ENCODE measurements at regions not wholly inside any gene's neighbourhood (a gene's known extent, or its start where the extent isn't known, plus 50 kb on each side); places are given as distances from the start of the nearest gene placed in this dataset.

DNA sequence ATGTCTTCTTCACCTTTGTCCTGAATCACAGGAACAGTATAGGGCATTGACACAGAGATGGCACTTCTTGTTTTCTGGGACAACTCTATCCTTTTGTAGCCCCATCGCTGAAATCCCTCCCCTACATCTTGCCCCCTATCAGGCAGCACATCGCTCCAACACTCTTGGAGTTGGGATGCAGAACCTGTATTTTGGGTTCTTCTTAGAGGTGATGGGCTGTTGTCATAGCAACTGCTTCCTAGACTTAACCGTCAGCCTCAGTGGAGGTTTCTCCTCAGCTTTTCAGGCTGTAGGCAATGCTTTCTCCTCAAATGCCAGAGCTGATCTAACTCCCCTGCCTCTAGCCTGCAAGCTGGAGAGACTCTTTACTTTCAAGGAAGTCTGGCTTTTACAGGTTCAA is 99.9 kb upstream of the SPRED2 start:
- no peak for DNase-seq (ENCODE audit: low spot score)

DNA sequence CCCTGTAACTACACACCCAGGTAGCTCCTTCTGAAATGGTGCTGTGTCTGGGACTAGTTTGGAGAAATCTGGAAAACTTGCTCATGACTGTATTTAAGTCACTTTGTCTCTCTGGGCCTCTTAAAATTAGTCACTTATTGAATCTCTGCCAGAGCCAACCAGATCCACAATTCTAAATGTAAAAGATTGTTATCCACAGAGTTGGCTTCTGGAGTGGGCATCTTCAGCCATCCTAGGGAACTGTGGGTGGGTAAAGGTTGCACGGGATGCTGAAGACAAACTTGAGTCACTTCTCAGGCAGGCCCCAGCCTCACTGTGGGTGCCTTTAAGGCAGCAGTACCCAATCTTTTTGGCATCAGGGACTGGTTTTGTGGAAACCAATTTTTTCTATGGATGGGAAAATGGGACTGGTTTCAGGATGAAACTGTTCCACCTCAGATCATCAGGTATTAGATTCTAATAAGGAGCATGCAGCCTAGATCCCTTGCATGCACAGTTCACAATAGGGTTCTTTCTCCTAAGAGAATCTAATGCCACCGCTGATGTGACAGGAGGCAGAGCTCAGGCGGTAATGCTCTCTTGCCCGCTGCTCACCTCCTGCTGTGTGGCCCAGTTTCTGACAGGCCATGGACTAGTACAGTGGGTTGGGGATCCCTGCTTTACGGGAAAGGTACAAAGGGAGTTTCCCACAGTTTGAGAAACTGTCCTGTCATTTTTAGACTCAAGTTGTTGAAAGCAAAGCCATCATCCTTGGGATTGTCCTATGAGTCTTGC is 98.3 kb upstream of the SPRED2 start:
- DNase-seq (ENCODE audit: low spot score), result no peak

DNA sequence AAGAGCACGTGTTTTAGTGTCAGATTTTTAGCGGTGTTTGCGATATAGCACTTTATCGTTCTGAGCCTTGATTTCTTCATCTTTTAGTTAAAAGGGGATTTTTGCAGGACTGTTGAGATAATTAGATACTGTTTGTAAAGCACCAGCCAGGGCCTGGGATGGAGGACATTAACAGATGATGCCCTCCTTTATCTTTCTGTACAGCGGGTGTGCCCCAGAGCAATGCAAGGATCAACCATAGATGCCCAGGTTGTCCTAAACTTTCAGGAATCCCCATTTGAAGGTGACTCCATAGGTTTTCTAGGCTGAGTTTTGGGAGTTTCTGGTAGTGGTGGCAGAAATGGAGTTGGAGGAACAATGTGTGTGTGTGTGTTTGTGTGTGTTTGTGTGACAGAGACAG is 97.0 kb upstream of the SPRED2 start:
- no peak for DNase-seq (ENCODE audit: low spot score)

DNA sequence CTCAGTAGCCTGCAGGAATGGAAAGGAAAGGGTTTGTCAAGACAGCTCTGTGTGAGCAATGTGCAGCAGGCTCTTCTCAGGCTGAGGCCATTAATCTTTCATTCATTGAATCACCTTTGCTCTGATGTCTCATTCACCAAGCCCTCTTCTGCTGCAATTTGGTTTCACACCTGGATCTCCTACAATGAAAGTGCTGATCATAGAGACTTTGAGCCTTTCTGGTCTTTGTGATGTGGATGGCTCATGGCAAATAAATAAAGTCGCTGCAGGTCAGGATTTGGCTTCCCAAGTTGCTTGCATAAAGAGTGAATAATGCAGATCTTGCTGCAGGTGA is 95.8 kb upstream of the SPRED2 start:
- no peak for DNase-seq (ENCODE audit: low spot score)

DNA sequence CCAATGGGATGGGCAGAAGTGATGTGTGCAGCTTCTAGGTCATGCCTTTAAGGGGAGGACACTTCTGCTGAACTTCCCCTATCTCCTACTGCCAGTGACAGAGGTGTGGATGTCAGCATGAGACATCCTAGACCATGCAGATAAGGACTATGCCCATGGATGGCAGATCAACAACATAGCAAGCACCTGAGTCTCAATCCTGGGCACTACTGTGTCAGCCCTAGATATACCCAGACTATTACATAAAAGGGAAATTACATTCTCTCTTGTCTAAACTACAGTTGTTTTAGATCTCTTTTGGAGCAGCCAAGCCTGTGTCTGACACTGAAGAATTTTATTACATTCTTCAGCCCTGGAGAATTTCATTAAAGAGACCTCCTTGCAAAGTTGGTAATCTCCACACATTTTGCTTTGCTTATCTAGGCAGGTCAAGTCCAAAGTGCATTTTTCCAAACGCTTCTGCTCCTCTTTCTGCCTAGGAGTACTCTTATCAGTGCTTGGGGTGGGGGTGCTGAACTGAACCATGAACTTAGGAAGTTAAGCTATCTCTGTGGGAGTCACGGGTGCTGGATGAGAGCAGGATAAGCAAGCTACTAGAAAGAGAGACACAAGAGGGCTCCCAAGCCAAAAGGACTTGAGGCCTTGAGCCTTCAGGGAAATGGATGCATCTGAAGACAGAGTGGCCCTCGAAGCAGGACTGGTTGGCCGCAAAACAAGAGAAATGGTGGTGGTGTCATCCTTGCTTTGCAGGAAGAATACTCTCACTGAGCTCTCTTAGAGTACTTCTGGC is 95.2 kb upstream of the SPRED2 start:
- no peak for DNase-seq (ENCODE audit: low spot score)

DNA sequence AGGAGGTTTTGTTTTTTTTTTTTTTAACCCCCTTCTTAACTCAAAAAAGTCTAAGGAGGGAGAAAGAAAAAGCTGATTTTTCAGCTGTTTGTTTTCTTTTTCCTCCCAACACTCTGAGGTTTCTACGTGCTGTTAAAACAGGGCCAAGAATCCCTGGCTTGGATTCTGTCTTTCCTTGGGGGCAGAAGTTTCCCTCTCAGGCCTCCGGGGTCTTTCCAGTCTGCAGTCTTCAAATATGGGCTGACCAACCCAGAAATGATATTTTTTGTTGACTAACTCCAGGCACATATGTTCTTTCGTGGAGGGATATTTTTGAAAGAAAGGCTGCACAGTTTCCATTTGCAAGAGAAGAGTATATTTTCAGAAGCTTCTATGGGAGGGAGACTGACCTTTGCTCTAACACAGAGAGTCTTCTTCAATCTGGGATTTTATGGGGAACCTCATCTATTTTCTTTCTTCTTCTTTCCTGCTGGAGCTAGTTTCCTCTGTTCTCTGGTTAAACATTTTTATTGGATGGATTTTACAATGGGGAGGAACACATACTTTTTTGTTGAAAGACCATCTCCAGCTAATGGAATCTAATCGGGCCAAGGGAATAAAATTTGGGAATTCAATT is 93.3 kb upstream of the SPRED2 start:
- no peak for DNase-seq (ENCODE audit: low spot score)

GRCh38 chr2:65522922-65523321 is 90.5 kb upstream of the SPRED2 start:
- DNase-seq (ENCODE audit: low spot score), result no peak

- DNase-seq (ENCODE audit: low spot score), result no peak
These were observed 86.4 kb upstream of the SPRED2 start for GRCh38 chr2:65518751-65519150.

GRCh38 chr2:65514555-65515195 is 82.3 kb upstream of the SPRED2 start:
- peak; percentile 27 for DNase-seq (ENCODE audit: low spot score)

GRCh38 chr2:65512783-65513182 is 80.4 kb upstream of the SPRED2 start:
- no peak for DNase-seq (ENCODE audit: low spot score)

DNA sequence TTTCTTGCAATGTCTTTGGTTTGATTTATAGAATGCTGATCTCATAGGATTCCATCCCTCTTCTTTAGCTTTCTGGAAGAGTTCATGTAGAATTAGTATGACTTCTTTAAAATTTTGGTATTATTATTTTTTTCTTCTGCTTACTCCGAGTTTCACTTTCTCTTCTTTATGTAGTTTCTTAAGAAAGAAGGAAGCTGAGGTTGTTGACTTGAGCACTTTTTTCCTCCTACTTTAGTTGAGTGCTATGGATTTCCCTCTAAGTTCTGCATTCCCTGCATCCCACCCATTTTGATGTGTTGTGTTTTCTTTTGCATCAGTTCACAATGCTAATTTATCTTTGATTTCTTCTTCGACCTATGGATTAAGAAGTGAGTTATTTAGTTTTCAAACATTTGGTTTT is 78.9 kb upstream of the SPRED2 start:
- DNase-seq (ENCODE audit: low spot score), result no peak

GRCh38 chr2:65508225-65508624 is 75.8 kb upstream of the SPRED2 start:
- no peak for DNase-seq (ENCODE audit: low spot score)

GRCh38 chr2:65507102-65508069 is 75.0 kb upstream of the SPRED2 start:
- DNase-seq (ENCODE audit: low spot score), result no peak

DNA sequence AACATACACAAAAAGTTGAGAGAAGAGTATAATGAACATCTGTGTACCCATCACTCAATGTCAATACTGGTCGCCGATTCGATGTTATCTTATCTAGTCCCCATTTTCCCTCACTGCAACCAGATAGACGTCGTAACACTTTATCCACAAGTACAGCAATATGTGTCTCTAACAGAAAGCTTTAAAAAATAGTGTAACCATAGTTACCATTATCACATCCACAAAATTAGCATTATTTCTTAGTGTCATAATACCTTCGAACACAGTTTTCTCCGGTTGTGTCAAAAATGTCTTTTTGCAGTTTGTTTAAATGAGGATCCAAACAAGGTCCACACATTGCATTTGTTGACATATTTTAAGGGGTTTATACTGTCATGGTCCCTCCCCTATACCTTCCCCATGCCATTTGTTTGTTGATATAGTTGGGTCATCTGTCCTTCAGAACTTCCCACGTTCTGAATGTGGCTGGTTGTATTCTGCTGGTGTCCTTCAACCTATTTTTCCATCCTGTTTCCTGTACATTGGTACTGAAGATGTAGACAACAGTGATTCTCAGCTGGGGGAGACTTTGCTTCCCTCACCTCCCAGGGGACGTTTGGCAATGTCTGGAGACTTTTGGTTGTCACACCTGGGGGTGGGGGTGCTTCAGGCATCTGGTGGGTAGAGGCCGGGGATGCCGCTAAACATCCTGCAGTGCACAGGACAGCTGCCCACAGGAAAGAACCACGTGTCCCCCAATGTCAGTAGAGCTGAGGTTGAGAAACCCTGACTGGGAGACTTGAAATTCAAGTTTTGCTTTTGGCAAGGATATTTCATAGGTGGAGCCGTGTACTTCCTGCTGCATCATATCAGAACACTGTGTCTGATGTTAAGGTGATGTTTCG is 72.7 kb upstream of the SPRED2 start:
- DNase-seq (ENCODE audit: low spot score), result no peak

DNA sequence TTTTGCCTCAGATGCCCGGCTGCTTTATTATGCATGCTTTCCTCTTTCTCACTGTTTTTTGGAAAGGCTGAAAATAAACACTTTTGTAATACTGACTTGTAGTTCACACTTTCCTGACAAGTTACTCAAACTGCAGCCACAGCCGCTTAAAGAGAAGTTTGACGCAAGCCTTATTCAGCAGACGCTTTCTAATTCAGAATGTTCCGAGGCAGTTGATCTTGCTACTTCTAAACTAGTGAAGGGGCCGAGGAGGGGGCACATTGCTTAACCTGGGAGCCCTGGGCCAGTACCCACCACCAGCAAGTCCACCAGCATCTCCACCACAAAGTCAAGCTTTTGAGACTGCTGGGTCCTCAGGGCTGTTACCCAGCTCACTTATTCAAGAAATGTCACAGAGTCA is 71.8 kb upstream of the SPRED2 start:
- DNase-seq (ENCODE audit: low spot score), result no peak

DNA sequence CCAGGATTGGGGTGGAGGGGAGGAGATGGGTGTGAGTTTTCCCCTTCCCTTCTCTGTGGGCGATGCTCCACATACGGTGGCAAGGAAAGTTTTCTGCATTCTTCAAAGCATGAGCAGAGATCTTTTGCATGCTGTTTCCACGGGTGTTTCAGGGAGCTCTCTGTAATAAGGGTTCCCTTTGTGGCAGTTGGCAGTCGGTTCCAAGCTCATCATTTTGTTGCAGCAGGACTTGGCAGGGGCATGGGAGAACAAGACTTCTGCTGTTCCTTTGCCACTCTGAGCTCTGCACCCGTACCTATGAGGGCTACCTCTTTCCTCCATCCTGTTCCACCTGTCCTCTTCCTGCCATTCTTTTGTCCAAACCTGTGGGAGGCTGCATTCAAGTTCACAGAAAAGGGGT is 71.3 kb upstream of the SPRED2 start:
- DNase-seq (ENCODE audit: low spot score), result no peak

DNA sequence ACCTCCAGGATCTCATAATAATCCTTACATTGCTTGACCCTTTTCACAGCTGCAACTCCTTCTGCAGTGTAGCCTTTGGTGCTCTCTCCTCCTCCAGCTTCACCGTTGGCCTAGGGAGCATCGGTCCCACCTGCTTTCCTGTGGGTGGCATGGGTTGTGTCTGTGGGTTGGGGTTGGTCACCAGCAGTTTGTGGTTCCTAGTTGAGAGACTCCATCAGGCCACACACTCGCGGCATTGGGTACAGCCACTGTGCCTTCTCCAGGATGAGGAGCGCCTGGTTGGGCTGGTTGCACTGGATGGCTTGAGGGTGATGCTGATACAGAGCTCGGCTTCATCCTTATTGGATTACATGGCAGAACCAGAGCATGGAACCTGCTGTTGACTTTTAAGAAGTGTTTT is 69.4 kb upstream of the SPRED2 start:
- no peak for DNase-seq (ENCODE audit: low spot score)

DNA sequence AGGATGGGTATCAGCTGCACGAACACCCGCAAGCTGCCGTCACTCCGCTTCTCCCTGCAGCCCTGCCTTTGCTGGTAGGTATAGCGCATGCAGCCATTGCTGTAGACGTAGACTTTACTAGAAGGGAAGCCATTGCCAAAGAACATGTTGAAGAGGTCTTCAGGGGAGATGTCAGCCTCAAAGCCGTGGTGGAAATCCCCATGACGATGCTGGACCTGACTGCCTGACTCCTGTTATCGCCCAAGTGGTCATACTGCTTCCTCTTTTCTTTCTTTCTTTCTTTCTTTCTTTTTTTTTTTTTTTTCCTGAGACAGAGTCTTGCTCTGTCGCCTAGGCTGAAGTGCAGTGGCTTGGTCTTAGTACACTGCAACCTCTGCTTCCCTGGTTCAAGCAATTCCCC is 68.7 kb upstream of the SPRED2 start:
- DNase-seq (ENCODE audit: low spot score), result no peak

DNA sequence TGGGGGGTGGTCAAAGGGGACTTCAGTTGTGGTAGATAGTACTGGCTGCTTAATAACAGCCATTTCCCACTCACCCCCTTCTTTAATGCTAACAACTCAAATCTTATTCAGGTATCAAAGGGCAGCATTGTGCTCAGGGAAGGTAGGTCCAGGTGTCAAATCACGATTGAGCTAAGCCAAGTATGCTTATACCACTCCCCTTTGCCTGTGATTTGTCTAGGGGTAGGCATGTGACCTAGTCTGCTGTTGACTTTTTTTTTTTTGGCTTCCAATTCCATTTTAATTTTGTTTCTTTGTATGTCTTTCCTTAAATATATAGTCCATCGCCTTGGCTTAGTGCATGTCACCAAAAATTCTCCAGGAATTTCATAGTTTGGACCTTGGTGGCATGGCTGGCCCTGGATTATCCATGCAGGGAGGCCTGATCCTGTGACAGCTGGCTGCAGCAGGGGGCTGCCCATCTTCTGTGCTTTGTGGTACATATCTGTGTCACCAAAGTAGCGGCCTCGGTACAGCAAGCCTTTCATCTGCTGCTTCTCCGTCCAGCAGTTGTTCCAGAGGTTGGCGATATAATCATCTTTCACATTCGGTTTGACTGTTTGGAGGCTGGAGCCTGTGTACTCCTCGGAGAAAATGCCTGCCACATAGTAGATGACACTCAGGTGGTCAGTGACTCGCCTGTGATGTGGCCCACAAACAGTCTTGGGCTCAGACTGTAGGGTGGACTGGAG is 68.1 kb upstream of the SPRED2 start:
- no peak for DNase-seq (ENCODE audit: low spot score)

GRCh38 chr2:65499216-65499615 is 66.8 kb upstream of the SPRED2 start:
- DNase-seq (ENCODE audit: low spot score), result no peak
